NCI-H345 treated with DMSO at 0.1 percent for 48 hours (cell line): ENCODE measurements at regions not wholly inside any gene's neighbourhood (a gene's known extent, or its start where the extent isn't known, plus 50 kb on each side); places are given as distances from the start of the nearest gene placed in this dataset.
"Not testable (repeated sequence)": the region's sequence is repeated elsewhere in the genome, so short reads cannot be mapped to it uniquely, and the experiment has no call there.

Experiments
- DNase-seq: peaks from one replicate; lab custom pipeline; 2025; ENCODE audit not compliant: unreplicated experiment; lab: John Stamatoyannopoulos, UW

- DNase-seq: no peak
Measured at GRCh38 chr4:108466936-108467902, 153.2 kb upstream of the RPL34 start.

- no peak for DNase-seq
Measured at GRCh38 chr4:108465886-108466500, 154.4 kb upstream of the RPL34 start.

- no peak for DNase-seq
Measured at GRCh38 chr4:108458681-108459080, 161.7 kb upstream of the RPL34 start.

- DNase-seq: no peak
Measured at GRCh38 chr4:108454227-108454626, 166.1 kb upstream of the RPL34 start.

GRCh38 chr4:108453366-108453765 lies 167.0 kb upstream of the RPL34 start:
- DNase-seq: no peak

GRCh38 chr4:108450236-108450898 lies 170.0 kb upstream of the RPL34 start:
- no peak for DNase-seq

GRCh38 chr4:108449129-108449528 lies 171.2 kb upstream of the RPL34 start:
- no peak for DNase-seq

- no peak for DNase-seq
Measured at GRCh38 chr4:108446556-108446955, 173.8 kb upstream of the RPL34 start.

GRCh38 chr4:108445716-108446115 lies 174.7 kb upstream of the RPL34 start:
- no peak for DNase-seq

GRCh38 chr4:108443585-108443984 lies 176.8 kb upstream of the RPL34 start:
- DNase-seq: no peak

GRCh38 chr4:108433832-108434231 lies 186.5 kb upstream of the RPL34 start:
- no peak for DNase-seq

- DNase-seq: not testable (repeated sequence)
Measured at GRCh38 chr4:108433394-108433793, 187.0 kb upstream of the RPL34 start.

GRCh38 chr4:108432418-108432817 lies 188.0 kb upstream of the RPL34 start:
- DNase-seq: no peak

- DNase-seq: no peak
Measured at GRCh38 chr4:108431986-108432385, 188.4 kb upstream of the RPL34 start.

- no peak for DNase-seq
Measured at GRCh38 chr4:108430921-108431320, 189.5 kb upstream of the RPL34 start.

- no peak for DNase-seq
Measured at GRCh38 chr4:108429662-108430061, 190.7 kb upstream of the RPL34 start.

- no peak for DNase-seq
Measured at GRCh38 chr4:108428923-108429322, 191.5 kb upstream of the RPL34 start.

- no peak for DNase-seq
Measured at GRCh38 chr4:108427946-108428485, 192.4 kb upstream of the RPL34 start.

GRCh38 chr4:108426493-108426892 lies 193.9 kb upstream of the RPL34 start:
- DNase-seq: no peak

- DNase-seq: no peak
Measured at GRCh38 chr4:108425988-108426387, 194.4 kb upstream of the RPL34 start.

GRCh38 chr4:108417923-108418322 lies 202.5 kb upstream of the RPL34 start:
- DNase-seq: no peak

GRCh38 chr4:108416831-108417230 lies 203.5 kb upstream of the RPL34 start:
- no peak for DNase-seq
